GM23338 (cell line): ENCODE measurements at regions not wholly inside any gene's neighbourhood (a gene's known extent, or its start where the extent isn't known, plus 50 kb on each side); places are given as distances from the start of the nearest gene placed in this dataset.

ENCODE experiments used
- ATAC-seq: fragments of 200-7000 bp; cut with Tn5 transposase; 3 replicates; pipeline ENCODE4 v1.9.1; 2020
- DNase-seq: peaks from one replicate; pipeline ENCODE4 v3.0.0-alpha.2; 2015; ENCODE audit warnings: low spot score
- H2AFZ ChIP-seq: fragments of 200-600 bp; sonication (generic); 2 replicates; pipeline ENCODE4 v1.8.0; 2016; ENCODE audit warnings: antibody characterized with exemption, mild to moderate bottlenecking, moderate library complexity
- H3F3A ChIP-seq: fragments of 200-600 bp; sonication (generic); replicated peaks from 2 replicates; pipeline ENCODE4 v1.8.0; 2017; ENCODE audit warnings: antibody characterized with exemption, mixed run types, low read depth
- H3K27ac ChIP-seq: fragments of 200-600 bp; sonication (generic); 2 replicates; pipeline ENCODE4 v1.6.1; 2016; ENCODE audit warnings: low read depth
- H3K27me3 ChIP-seq: fragments of 200-600 bp; sonication (generic); 2 replicates; pipeline ENCODE4 v1.8.0; 2016; ENCODE audit warnings: mild to moderate bottlenecking, mixed run types, moderate library complexity; ENCODE audit not compliant: insufficient read depth
- H3K36me3 ChIP-seq: fragments of 200-600 bp; sonication (generic); 2 replicates; pipeline ENCODE4 v1.8.0; 2016; ENCODE audit warnings: mild to moderate bottlenecking; ENCODE audit not compliant: insufficient read depth
- H3K4me1 ChIP-seq: fragments of 200-600 bp; sonication (generic); 2 replicates; pipeline ENCODE4 v1.8.0; 2016; ENCODE audit warnings: mild to moderate bottlenecking, moderate library complexity; ENCODE audit not compliant: insufficient read depth
- H3K4me2 ChIP-seq: fragments of 200-600 bp; sonication (generic); 2 replicates; pipeline ENCODE4 v1.7.1; 2017; ENCODE audit warnings: mixed run types
- H3K4me3 ChIP-seq: fragments of 200-600 bp; sonication (generic); 2 replicates; pipeline ENCODE4 v1.6.1; 2016; ENCODE audit warnings: mixed run types
- H3K79me2 ChIP-seq: fragments of 200-600 bp; sonication (generic); replicated peaks from 2 replicates; pipeline ENCODE4 v1.8.0; 2017; ENCODE audit warnings: mild to moderate bottlenecking; ENCODE audit not compliant: insufficient read depth
- H3K9me2 ChIP-seq: fragments of 200-600 bp; sonication (generic); 2 replicates; pipeline ENCODE4 v1.8.0; 2017; ENCODE audit not compliant: insufficient read depth
- H4K20me1 ChIP-seq: fragments of 200-600 bp; sonication (generic); replicated peaks from 2 replicates; pipeline ENCODE4 v1.8.0; 2017; ENCODE audit warnings: mild to moderate bottlenecking; ENCODE audit not compliant: insufficient read depth
- H3K27ac Mint-ChIP-seq: 2 replicates; pipeline ENCODE4 v1.8.0; 2020; ENCODE audit warnings: inconsistent platforms, mild to moderate bottlenecking, moderate library complexity, mixed read lengths
- H3K27me3 Mint-ChIP-seq: 3 replicates; pipeline ENCODE4 v1.8.0; 2022; ENCODE audit warnings: low read depth, mild to moderate bottlenecking, moderate library complexity, mixed read lengths, inconsistent platforms; ENCODE audit not compliant: insufficient read depth, poor library complexity
- H3K36me3 Mint-ChIP-seq: 3 replicates; pipeline ENCODE4 v1.8.0; 2021; ENCODE audit warnings: low read depth, mild to moderate bottlenecking, inconsistent platforms, moderate library complexity, mixed read lengths
- H3K4me1 Mint-ChIP-seq: 3 replicates; pipeline ENCODE4 v1.8.0; 2020; ENCODE audit warnings: mild to moderate bottlenecking, inconsistent platforms, mixed read lengths
- H3K4me3 Mint-ChIP-seq: 3 replicates; pipeline ENCODE4 v1.8.0; 2021; ENCODE audit warnings: moderate library complexity, mild to moderate bottlenecking, inconsistent platforms, mixed read lengths
- H3K9me3 Mint-ChIP-seq: 3 replicates; pipeline ENCODE4 v1.8.0; 2020; ENCODE audit warnings: moderate library complexity, mild to moderate bottlenecking, inconsistent platforms, mixed read lengths
- CREB1 ChIP-seq: fragments of 250-450 bp; sonication (Bioruptor Pico); IDR thresholded peaks from 2 replicates; pipeline ENCODE4 v1.5.0; 2020; ENCODE audit warnings: low read depth, mild to moderate bottlenecking, moderate library complexity
- CTCF ChIP-seq, 2 experiments: fragments of 200-600 bp in 1 of 2; sonication (generic) in 1 of 2; conservative IDR thresholded peaks; 2 replicates each; pipeline versions ENCODE4 v1.5.1 to v1.6.1; 2016 to 2017; ENCODE audit warnings: antibody characterized with exemption in 2 of 2, low read depth in 2 of 2, mild to moderate bottlenecking in 2 of 2, moderate library complexity in 1 of 2
- ETS1 ChIP-seq: IDR thresholded peaks from 2 replicates; pipeline ENCODE4 v1.6.1; 2016; ENCODE audit warnings: antibody characterized with exemption
- EZH2 ChIP-seq: fragments of 200-600 bp; sonication (generic); IDR thresholded peaks from one replicate; pipeline ENCODE4 v1.8.0; 2017; ENCODE audit warnings: antibody characterized with exemption, mild to moderate bottlenecking, low read depth; ENCODE audit not compliant: unreplicated experiment
- EZH2phosphoT487 ChIP-seq: fragments of 200-600 bp; sonication (generic); IDR thresholded peaks from one replicate; pipeline ENCODE4 v1.8.1; 2018; ENCODE audit warnings: antibody characterized with exemption; ENCODE audit not compliant: unreplicated experiment
- JUNB ChIP-seq: IDR thresholded peaks from one replicate; pipeline ENCODE4 v1.6.1; 2016; ENCODE audit warnings: antibody characterized with exemption; ENCODE audit not compliant: unreplicated experiment
- NANOG ChIP-seq: IDR thresholded peaks from 2 replicates; pipeline ENCODE4 v1.6.1; 2016; ENCODE audit warnings: antibody characterized with exemption, borderline replicate concordance
- REST ChIP-seq: IDR thresholded peaks from one replicate; pipeline ENCODE4 v1.6.1; 2018; ENCODE audit warnings: antibody characterized with exemption; ENCODE audit not compliant: unreplicated experiment
- STAT1 ChIP-seq: IDR thresholded peaks from one replicate; pipeline ENCODE4 v1.6.1; 2016; ENCODE audit warnings: antibody characterized with exemption; ENCODE audit not compliant: unreplicated experiment
- ZNF114 ChIP-seq: fragments of 250-450 bp; sonication (Bioruptor Pico); IDR thresholded peaks from 2 replicates; pipeline ENCODE4 v1.5.0; 2020; ENCODE audit warnings: mild to moderate bottlenecking, moderate library complexity
- ZNF331 ChIP-seq: fragments of 250-450 bp; sonication (Bioruptor Pico); IDR thresholded peaks from 2 replicates; pipeline ENCODE4 v1.5.0; 2020; ENCODE audit warnings: low read depth, mild to moderate bottlenecking, moderate library complexity

- no peaks in the 10 kb centered on the region for H3K4me1 Mint-ChIP-seq
- H3K36me3 Mint-ChIP-seq, result no peaks in the 10 kb centered on the region
- ATAC-seq, result no peak
Observed at GRCh38 chr4:38268837-38269236, 308.6 kb downstream of the PTTG2 start.

GRCh38 chr4:38273407-38273806 is 313.2 kb downstream of the PTTG2 start:
- Mint-ChIP-seq H3K27ac (no peak overlapping the region), H3K4me3 (no peak overlapping the region), H3K27me3 (peaks cover 5% of the 10 kb centered on the region), H3K4me1 (peaks cover 3% of the 10 kb centered on the region; the same call in 2 of the 3 replicates), H3K36me3 (no peaks in the 10 kb centered on the region), H3K9me3 (peaks cover 9% of the 10 kb centered on the region; the same call in 2 of the 3 replicates)
- H3K79me2 ChIP-seq, result no peaks in the 10 kb centered on the region
- 0 out of 2 replicates have a peak, but pooled peaks cover 11% of the 10 kb centered on the region for H3K9me2 ChIP-seq
- H3K27me3 ChIP-seq, result no peaks in the 10 kb centered on the region
- H3F3A ChIP-seq, result no peaks in the 10 kb centered on the region
- no peak overlapping the region for H3K4me3 ChIP-seq
- DNase-seq (no peak), ATAC-seq (no peak)
- H3K4me2 ChIP-seq, result no peak overlapping the region
- H3K4me1 ChIP-seq, result no peaks in the 10 kb centered on the region
- no peak overlapping the region for H3K27ac ChIP-seq
- no peak overlapping the region for H2AFZ ChIP-seq
- no peaks in the 10 kb centered on the region for H4K20me1 ChIP-seq
- H3K36me3 ChIP-seq, result no peaks in the 10 kb centered on the region
- TF ChIP-seq JUNB (no peak), ZNF331 (no peak), NANOG (no peak), EZH2phosphoT487 (no peak), CREB1 (CRISPR knock-in tag) (no peak), EZH2 (no peak), CTCF (conservative IDR thresholded peaks at IDR 0.05; ENCODE audit: low read depth in 2 of 2) (no peak)

More at GRCh38 chr4:38268837-38269236, 308.6 kb downstream of the PTTG2 start:
- Mint-ChIP-seq H3K27ac (no peak overlapping the region; the same call in 1 of the 2 replicates), H3K9me3 (no peaks in the 10 kb centered on the region; the same call in 2 of the 3 replicates), H3K4me3 (no peak overlapping the region), H3K27me3 (peaks cover 3% of the 10 kb centered on the region)
- H2AFZ ChIP-seq, result no peak overlapping the region
- H3K9me2 ChIP-seq, result 0 out of 2 replicates have a peak, but pooled peaks cover 8% of the 10 kb centered on the region
- no peaks in the 10 kb centered on the region for H3K36me3 ChIP-seq
- H4K20me1 ChIP-seq, result no peaks in the 10 kb centered on the region
- H3K4me1 ChIP-seq, result no peaks in the 10 kb centered on the region
- no peak overlapping the region for H3K27ac ChIP-seq
- no peak overlapping the region for H3K4me2 ChIP-seq
- H3K79me2 ChIP-seq, result no peaks in the 10 kb centered on the region
- TF ChIP-seq ETS1, result no peak
- no peak for TF ChIP-seq STAT1
- no peak for TF ChIP-seq EZH2
- no peak for TF ChIP-seq ZNF331
- TF ChIP-seq ZNF114 (CRISPR knock-in tag), result no peak
- TF ChIP-seq REST, result no peak
- H3F3A ChIP-seq, result no peaks in the 10 kb centered on the region
- H3K27me3 ChIP-seq, result no peaks in the 10 kb centered on the region
- no peak overlapping the region for H3K4me3 ChIP-seq
- DNase-seq, result no peak
